Panc1 (cell line): ENCODE measurements at regions not wholly inside any gene's neighbourhood (a gene's known extent, or its start where the extent isn't known, plus 50 kb on each side); places are given as distances from the start of the nearest gene placed in this dataset.

Experiments used
- CTCF ChIP-seq: fragments of 450-650 bp; IDR thresholded peaks from 2 replicates; pipeline ENCODE4 v1.5.1; 2017; ENCODE audit warnings: mild to moderate bottlenecking
- POLR2AphosphoS5 ChIP-seq: IDR thresholded peaks from 2 replicates; pipeline ENCODE4 v1.6.1; 2012; ENCODE audit warnings: mild to moderate bottlenecking, low read depth, low read length, moderate library complexity
- REST ChIP-seq, 2 experiments: IDR thresholded peaks; 2 replicates each; pipeline ENCODE4 v1.6.1; 2011 to 2012; ENCODE audit warnings: low read depth in 2 of 2, control low read depth in 1 of 2, low read length in 1 of 2, mild to moderate bottlenecking in 1 of 2, moderate library complexity in 1 of 2; ENCODE audit not compliant: insufficient read depth in 1 of 2
- SIN3A ChIP-seq: IDR thresholded peaks from 2 replicates; pipeline ENCODE4 v1.6.1; 2012; ENCODE audit warnings: low read depth, mild to moderate bottlenecking, low read length, moderate library complexity, borderline replicate concordance; ENCODE audit not compliant: insufficient read depth
- TCF7L2 ChIP-seq: IDR thresholded peaks from 2 replicates; pipeline ENCODE4 v1.6.1; 2011; ENCODE audit warnings: mild to moderate bottlenecking, low read depth, low read length, inconsistent platforms

- no peak for TF ChIP-seq CTCF
- no peak for TF ChIP-seq REST (IDR thresholded peaks at IDR 0.05; ENCODE audit: insufficient read depth in 1 of 2, low read depth in 2 of 2, low read length in 1 of 2)
- no peak for TF ChIP-seq SIN3A
- no peak for TF ChIP-seq TCF7L2
- TF ChIP-seq POLR2AphosphoS5 = no peak
These were observed 136.1 kb upstream of the PRKD1 start for GRCh38 chr14:30063746-30064145.
